HCT116 (cell line): ENCODE measurements at regions not wholly inside any gene's neighbourhood (a gene's known extent, or its start where the extent isn't known, plus 50 kb on each side); places are given as distances from the start of the nearest gene placed in this dataset.

Source experiments
- ATAC-seq: fragments of 200-7000 bp; cut with Tn5 transposase; 2 replicates; pipeline ENCODE4 v1.9.1; 2020; ENCODE audit warnings: mild to moderate bottlenecking, moderate library complexity
- BruUV-seq: library from RNA; stranded (reverse); fragments of 400-500 nt; replicated peaks from 2 replicates; lab custom pipeline; 2021; lab: Mats Ljungman, UMichigan
- CTCF ChIA-PET: fragments of 300-600 bp; sonication (Branson Sonifier 250); formaldehyde crosslinking; loops from one replicate; lab custom pipeline; 2021; ENCODE audit warnings: antibody characterized with exemption; lab: Charles Lee
- POLR2A ChIA-PET: fragments of 300-600, 350-600 bp; sonication (Branson Sonifier 250); formaldehyde crosslinking; loops from one replicate; lab custom pipeline; 2021; ENCODE audit warnings: antibody characterized with exemption; lab: Charles Lee
- RAD21 ChIA-PET, 2 experiments: fragments of 300-600 bp; sonication (Branson Sonifier 250); formaldehyde crosslinking; loops; one replicate each; lab custom pipeline; 2023; ENCODE audit warnings: low total read pairs in 2 of 2; ENCODE audit not compliant: uncharacterized antibody in 2 of 2, unreplicated experiment in 2 of 2, low non-redundant PET in 1 of 2; lab: Charles Lee
- DNase-seq: peaks from one replicate; pipeline ENCODE4 v3.0.0-alpha.2; 2010; ENCODE audit warnings: low read depth, low spot score
- H2AFZ ChIP-seq: fragments of 200-600 bp; shearing (Covaris generic), sonication (generic); 2 replicates; pipeline ENCODE4 v1.6.1; 2017; ENCODE audit warnings: low read depth, mixed run types, mixed read lengths, antibody characterized with exemption, low read length; ENCODE audit not compliant: poor library complexity, severe bottlenecking
- H3K27ac ChIP-seq: 2 replicates; pipeline ENCODE4 v1.5.1; 2012; ENCODE audit warnings: low read depth, low read length
- H3K27me3 ChIP-seq: fragments of 200-600 bp; sonication (generic); 2 replicates; pipeline ENCODE4 v1.6.1; 2016; ENCODE audit warnings: mixed run types, low read length, mixed read lengths; ENCODE audit not compliant: insufficient read depth
- H3K36me3 ChIP-seq, 2 experiments: fragments of 200-500 bp in 1 of 2; fragments of 200-600 bp in 1 of 2; sonication (Bioruptor generic) in 1 of 2; sonication (generic) in 1 of 2; 2 replicates each; pipeline versions ENCODE4 v1.5.1 to v1.6.1; 2014 to 2016; ENCODE audit warnings: low read length in 2 of 2, inconsistent platforms in 1 of 2, mixed read lengths in 1 of 2, mixed run types in 1 of 2; ENCODE audit not compliant: insufficient read depth in 2 of 2, control insufficient read depth in 1 of 2
- H3K4me1 ChIP-seq, 2 experiments: fragments of 200-600 bp in 1 of 2; sonication (generic) in 1 of 2; 2 replicates each; pipeline versions ENCODE4 v1.5.1 to v1.6.1; 2012 to 2017; ENCODE audit warnings: low read length in 2 of 2, inconsistent platforms in 1 of 2, mild to moderate bottlenecking in 1 of 2, mixed read lengths in 1 of 2, mixed run types in 1 of 2, moderate library complexity in 1 of 2; ENCODE audit not compliant: insufficient read depth in 2 of 2, control insufficient read depth in 1 of 2
- H3K4me2 ChIP-seq: fragments of 200-600 bp; sonication (generic); 2 replicates; pipeline ENCODE4 v1.6.1; 2017; ENCODE audit warnings: mixed run types, low read length, mixed read lengths
- H3K4me3 ChIP-seq, 2 experiments: fragments of 200-600 bp in 1 of 2; sonication (generic) in 1 of 2; replicated peaks in 1 of 2; 2 replicates each; pipeline ENCODE4 v1.5.1; 2011 to 2016; ENCODE audit warnings: low read length in 2 of 2, control low read depth in 1 of 2, low read depth in 1 of 2, mild to moderate bottlenecking in 1 of 2, mixed read lengths in 1 of 2, mixed run types in 1 of 2
- H3K79me2 ChIP-seq: fragments of 200-600 bp; sonication (generic); 2 replicates; pipeline ENCODE4 v1.6.1; 2017; ENCODE audit warnings: mild to moderate bottlenecking, mixed run types, low read length, moderate library complexity, mixed read lengths; ENCODE audit not compliant: insufficient read depth
- H3K9ac ChIP-seq: fragments of 200-600 bp; sonication (generic); 2 replicates; pipeline ENCODE4 v1.6.1; 2016; ENCODE audit warnings: low read length, mixed read lengths
- H3K9me2 ChIP-seq: fragments of 200-600 bp; sonication (generic), shearing (Covaris generic); 2 replicates; pipeline ENCODE4 v1.6.1; 2017; ENCODE audit warnings: mixed run types, mild to moderate bottlenecking, moderate library complexity; ENCODE audit not compliant: insufficient read depth
- H3K9me3 ChIP-seq, 2 experiments: fragments of 200-500 bp in 1 of 2; fragments of 200-600 bp in 1 of 2; sonication (Bioruptor generic) in 1 of 2; sonication (generic) in 1 of 2; 2 replicates each; pipeline ENCODE4 v1.6.1; 2014 to 2017; ENCODE audit warnings: low read length in 2 of 2, mixed read lengths in 2 of 2, inconsistent platforms in 1 of 2, low read depth in 1 of 2, mild to moderate bottlenecking in 1 of 2, mixed run types in 1 of 2, moderate library complexity in 1 of 2; ENCODE audit not compliant: control insufficient read depth in 1 of 2, insufficient read depth in 1 of 2
- H4K20me1 ChIP-seq: fragments of 200-600 bp; sonication (generic), shearing (Covaris generic); 2 replicates; pipeline ENCODE4 v1.6.1; 2017; ENCODE audit warnings: mixed run types, mild to moderate bottlenecking, moderate library complexity; ENCODE audit not compliant: insufficient read depth
- CBX3 ChIP-seq: IDR thresholded peaks from 2 replicates; pipeline ENCODE4 v1.6.1; 2012; ENCODE audit warnings: low read depth
- CEBPB ChIP-seq: IDR thresholded peaks from 2 replicates; pipeline ENCODE4 v1.6.1; 2012; ENCODE audit warnings: low read depth
- EGR1 ChIP-seq: IDR thresholded peaks from 2 replicates; pipeline ENCODE4 v1.6.1; 2012; ENCODE audit warnings: low read depth
- ELF1 ChIP-seq: IDR thresholded peaks from 2 replicates; pipeline ENCODE4 v1.6.1; 2012; ENCODE audit warnings: low read depth, borderline replicate concordance
- EZH2 ChIP-seq: fragments of 200-600 bp; sonication (generic); IDR thresholded peaks from 2 replicates; pipeline ENCODE4 v1.6.1; 2017; ENCODE audit warnings: antibody characterized with exemption, mixed run types
- EZH2phosphoT487 ChIP-seq: fragments of 200-600 bp; IDR thresholded peaks from 2 replicates; pipeline ENCODE4 v1.6.1; 2018; ENCODE audit warnings: antibody characterized with exemption, borderline replicate concordance
- FOSL1 ChIP-seq: IDR thresholded peaks from 2 replicates; pipeline ENCODE4 v1.6.1; 2012; ENCODE audit warnings: low read depth
- JUND ChIP-seq: IDR thresholded peaks from 2 replicates; pipeline ENCODE4 v1.6.1; 2012
- POLR2A ChIP-seq: IDR thresholded peaks from 2 replicates; pipeline ENCODE4 v1.7.0; 2011; ENCODE audit warnings: borderline replicate concordance; ENCODE audit not compliant: insufficient read depth, insufficient read length; ENCODE audit errors: extremely low read depth
- POLR2AphosphoS5 ChIP-seq: IDR thresholded peaks from 2 replicates; pipeline ENCODE4 v1.6.1; 2011; ENCODE audit warnings: mild to moderate bottlenecking, low read depth, low read length, moderate library complexity
- SRF ChIP-seq: IDR thresholded peaks from 2 replicates; pipeline ENCODE4 v1.6.1; 2012; ENCODE audit warnings: low read depth
- TCF7L2 ChIP-seq: IDR thresholded peaks from 2 replicates; pipeline ENCODE4 v1.7.0; 2011; ENCODE audit warnings: borderline replicate concordance, inconsistent platforms; ENCODE audit not compliant: insufficient read depth, insufficient read length; ENCODE audit errors: extremely low read depth
- YY1 ChIP-seq: IDR thresholded peaks from 2 replicates; pipeline ENCODE4 v1.6.1; 2011; ENCODE audit warnings: low read length, low read depth, moderate library complexity, mild to moderate bottlenecking; ENCODE audit not compliant: insufficient replicate concordance; ENCODE audit errors: extremely low read depth
- ZFX ChIP-seq: fragments of 450-650 bp; IDR thresholded peaks from 2 replicates; pipeline ENCODE4 v1.6.1; 2017
- ZNF274 ChIP-seq: fragments of 200-500 bp; sonication (Bioruptor generic); IDR thresholded peaks from 2 replicates; pipeline ENCODE4 v1.6.1; 2014; ENCODE audit warnings: mild to moderate bottlenecking, low read depth, low read length, inconsistent platforms
- intact Hi-C: fragments of 100-400 bp; cut with micrococcal nuclease; formaldehyde crosslinking; loops from 2 replicates; pipeline ENCODE4 v1.10.0; 2022
- TF ChIP-seq, protein P1 (sequence below): IDR thresholded peaks from 2 replicates; pipeline ENCODE4 v1.6.1; 2012; ENCODE audit warnings: low read depth
- TF ChIP-seq, protein P2 (sequence below): IDR thresholded peaks from 2 replicates; pipeline ENCODE4 v1.6.1; 2011; ENCODE audit warnings: mild to moderate bottlenecking, low read length, moderate library complexity; ENCODE audit not compliant: insufficient replicate concordance; ENCODE audit errors: extremely low read depth
- TF ChIP-seq, protein P3 (sequence below): IDR thresholded peaks from 2 replicates; pipeline ENCODE4 v1.6.1; 2012
- TF ChIP-seq, protein P4 (sequence below): IDR thresholded peaks from 2 replicates; pipeline ENCODE4 v1.6.1; 2012
- TF ChIP-seq, protein P5 (sequence below), 3 experiments: fragments of 200-600 bp in 1 of 3; sonication (generic) in 1 of 3; IDR thresholded peaks in 2 of 3; conservative IDR thresholded peaks in 1 of 3; 2 replicates each; pipeline ENCODE4 v1.5.1; 2012 to 2017; ENCODE audit warnings: low read depth in 2 of 3, low read length in 2 of 3, antibody characterized with exemption in 1 of 3, borderline replicate concordance in 1 of 3, control low read depth in 1 of 3, mild to moderate bottlenecking in 1 of 3, mixed read lengths in 1 of 3, mixed run types in 1 of 3, moderate library complexity in 1 of 3; ENCODE audit not compliant: insufficient read depth in 1 of 3

DNA sequence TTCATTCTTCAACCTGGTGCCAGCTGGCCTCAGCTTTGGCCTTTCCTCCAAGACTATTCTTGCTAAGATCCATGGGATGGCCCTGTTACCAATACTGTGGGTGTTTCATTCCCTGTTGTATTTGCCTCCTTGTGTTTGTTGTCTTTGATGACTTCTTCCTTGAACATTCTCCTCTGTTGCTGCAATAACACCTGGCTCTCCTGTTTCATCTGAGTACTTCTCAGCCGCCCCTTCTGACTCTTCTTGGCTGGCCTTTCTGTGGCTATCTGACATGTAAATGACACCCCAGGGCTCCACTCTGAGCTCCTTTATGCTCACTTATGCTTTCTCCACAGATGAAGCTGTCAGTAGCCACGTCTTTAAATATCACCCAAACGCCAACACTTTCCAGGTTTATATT, 302.7 kb upstream of the CHRNA7 start:
- POLR2A ChIA-PET = no interaction called here
- CTCF ChIA-PET = no interaction called here

More for the DNA sequence above, 302.7 kb upstream of the CHRNA7 start:
- DNase-seq = no peak
- H3K9me2 ChIP-seq = no peaks in the 10 kb centered on the region
- no peaks in the 10 kb centered on the region for H4K20me1 ChIP-seq
- no peak overlapping the region for H3K27ac ChIP-seq
- no peak for ATAC-seq
- H3K79me2 ChIP-seq = no peaks in the 10 kb centered on the region
- no peaks in the 10 kb centered on the region for H3K4me1 ChIP-seq
- H3K9me3 ChIP-seq = no peaks in the 10 kb centered on the region
- no TSS peak for BruUV-seq
- no peak overlapping the region for H3K4me2 ChIP-seq
- no peak overlapping the region for H3K9ac ChIP-seq
- H3K4me3 ChIP-seq = no peak overlapping the region
- TF ChIP-seq, protein P1, sequence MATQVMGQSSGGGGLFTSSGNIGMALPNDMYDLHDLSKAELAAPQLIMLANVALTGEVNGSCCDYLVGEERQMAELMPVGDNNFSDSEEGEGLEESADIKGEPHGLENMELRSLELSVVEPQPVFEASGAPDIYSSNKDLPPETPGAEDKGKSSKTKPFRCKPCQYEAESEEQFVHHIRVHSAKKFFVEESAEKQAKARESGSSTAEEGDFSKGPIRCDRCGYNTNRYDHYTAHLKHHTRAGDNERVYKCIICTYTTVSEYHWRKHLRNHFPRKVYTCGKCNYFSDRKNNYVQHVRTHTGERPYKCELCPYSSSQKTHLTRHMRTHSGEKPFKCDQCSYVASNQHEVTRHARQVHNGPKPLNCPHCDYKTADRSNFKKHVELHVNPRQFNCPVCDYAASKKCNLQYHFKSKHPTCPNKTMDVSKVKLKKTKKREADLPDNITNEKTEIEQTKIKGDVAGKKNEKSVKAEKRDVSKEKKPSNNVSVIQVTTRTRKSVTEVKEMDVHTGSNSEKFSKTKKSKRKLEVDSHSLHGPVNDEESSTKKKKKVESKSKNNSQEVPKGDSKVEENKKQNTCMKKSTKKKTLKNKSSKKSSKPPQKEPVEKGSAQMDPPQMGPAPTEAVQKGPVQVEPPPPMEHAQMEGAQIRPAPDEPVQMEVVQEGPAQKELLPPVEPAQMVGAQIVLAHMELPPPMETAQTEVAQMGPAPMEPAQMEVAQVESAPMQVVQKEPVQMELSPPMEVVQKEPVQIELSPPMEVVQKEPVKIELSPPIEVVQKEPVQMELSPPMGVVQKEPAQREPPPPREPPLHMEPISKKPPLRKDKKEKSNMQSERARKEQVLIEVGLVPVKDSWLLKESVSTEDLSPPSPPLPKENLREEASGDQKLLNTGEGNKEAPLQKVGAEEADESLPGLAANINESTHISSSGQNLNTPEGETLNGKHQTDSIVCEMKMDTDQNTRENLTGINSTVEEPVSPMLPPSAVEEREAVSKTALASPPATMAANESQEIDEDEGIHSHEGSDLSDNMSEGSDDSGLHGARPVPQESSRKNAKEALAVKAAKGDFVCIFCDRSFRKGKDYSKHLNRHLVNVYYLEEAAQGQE = no peak
- TF ChIP-seq TCF7L2 (no peak), CBX3 (no peak), JUND (no peak), EZH2phosphoT487 (no peak), POLR2A (no peak), FOSL1 (no peak), YY1 (no peak), SRF (no peak), EGR1 (no peak), EZH2 (no peak), CEBPB (no peak), ZNF274 (no peak), ELF1 (no peak), ZFX (no peak), POLR2AphosphoS5 (no peak)
- TF ChIP-seq, protein P2, sequence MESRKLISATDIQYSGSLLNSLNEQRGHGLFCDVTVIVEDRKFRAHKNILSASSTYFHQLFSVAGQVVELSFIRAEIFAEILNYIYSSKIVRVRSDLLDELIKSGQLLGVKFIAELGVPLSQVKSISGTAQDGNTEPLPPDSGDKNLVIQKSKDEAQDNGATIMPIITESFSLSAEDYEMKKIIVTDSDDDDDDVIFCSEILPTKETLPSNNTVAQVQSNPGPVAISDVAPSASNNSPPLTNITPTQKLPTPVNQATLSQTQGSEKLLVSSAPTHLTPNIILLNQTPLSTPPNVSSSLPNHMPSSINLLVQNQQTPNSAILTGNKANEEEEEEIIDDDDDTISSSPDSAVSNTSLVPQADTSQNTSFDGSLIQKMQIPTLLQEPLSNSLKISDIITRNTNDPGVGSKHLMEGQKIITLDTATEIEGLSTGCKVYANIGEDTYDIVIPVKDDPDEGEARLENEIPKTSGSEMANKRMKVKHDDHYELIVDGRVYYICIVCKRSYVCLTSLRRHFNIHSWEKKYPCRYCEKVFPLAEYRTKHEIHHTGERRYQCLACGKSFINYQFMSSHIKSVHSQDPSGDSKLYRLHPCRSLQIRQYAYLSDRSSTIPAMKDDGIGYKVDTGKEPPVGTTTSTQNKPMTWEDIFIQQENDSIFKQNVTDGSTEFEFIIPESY = no peak
- TF ChIP-seq, protein P3, sequence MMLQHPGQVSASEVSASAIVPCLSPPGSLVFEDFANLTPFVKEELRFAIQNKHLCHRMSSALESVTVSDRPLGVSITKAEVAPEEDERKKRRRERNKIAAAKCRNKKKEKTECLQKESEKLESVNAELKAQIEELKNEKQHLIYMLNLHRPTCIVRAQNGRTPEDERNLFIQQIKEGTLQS = no peak
- TF ChIP-seq, protein P4, sequence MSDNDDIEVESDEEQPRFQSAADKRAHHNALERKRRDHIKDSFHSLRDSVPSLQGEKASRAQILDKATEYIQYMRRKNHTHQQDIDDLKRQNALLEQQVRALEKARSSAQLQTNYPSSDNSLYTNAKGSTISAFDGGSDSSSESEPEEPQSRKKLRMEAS = no peak
- TF ChIP-seq, protein P5, sequence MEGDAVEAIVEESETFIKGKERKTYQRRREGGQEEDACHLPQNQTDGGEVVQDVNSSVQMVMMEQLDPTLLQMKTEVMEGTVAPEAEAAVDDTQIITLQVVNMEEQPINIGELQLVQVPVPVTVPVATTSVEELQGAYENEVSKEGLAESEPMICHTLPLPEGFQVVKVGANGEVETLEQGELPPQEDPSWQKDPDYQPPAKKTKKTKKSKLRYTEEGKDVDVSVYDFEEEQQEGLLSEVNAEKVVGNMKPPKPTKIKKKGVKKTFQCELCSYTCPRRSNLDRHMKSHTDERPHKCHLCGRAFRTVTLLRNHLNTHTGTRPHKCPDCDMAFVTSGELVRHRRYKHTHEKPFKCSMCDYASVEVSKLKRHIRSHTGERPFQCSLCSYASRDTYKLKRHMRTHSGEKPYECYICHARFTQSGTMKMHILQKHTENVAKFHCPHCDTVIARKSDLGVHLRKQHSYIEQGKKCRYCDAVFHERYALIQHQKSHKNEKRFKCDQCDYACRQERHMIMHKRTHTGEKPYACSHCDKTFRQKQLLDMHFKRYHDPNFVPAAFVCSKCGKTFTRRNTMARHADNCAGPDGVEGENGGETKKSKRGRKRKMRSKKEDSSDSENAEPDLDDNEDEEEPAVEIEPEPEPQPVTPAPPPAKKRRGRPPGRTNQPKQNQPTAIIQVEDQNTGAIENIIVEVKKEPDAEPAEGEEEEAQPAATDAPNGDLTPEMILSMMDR (IDR thresholded peaks at IDR 0.05 in 2 of 3, conservative IDR thresholded peaks at IDR 0.05 in 1 of 3; ENCODE audit: borderline replicate concordance in 1 of 3, insufficient read depth in 1 of 3, low read depth in 2 of 3, low read length in 2 of 3) = no peak
- intact Hi-C loops = no loop called here
- RAD21 ChIA-PET = no interaction called here
- H3K36me3 ChIP-seq = no peaks in the 10 kb centered on the region
- no peak overlapping the region for H2AFZ ChIP-seq
- peaks cover 18% of the 10 kb centered on the region; the same call in 1 of the 2 replicates for H3K27me3 ChIP-seq
